ENCODE measurements at regions not wholly inside any gene's neighbourhood (a gene's known extent, or its start where the extent isn't known, plus 50 kb on each side); places are given as distances from the start of the nearest gene placed in this dataset.

DNA sequence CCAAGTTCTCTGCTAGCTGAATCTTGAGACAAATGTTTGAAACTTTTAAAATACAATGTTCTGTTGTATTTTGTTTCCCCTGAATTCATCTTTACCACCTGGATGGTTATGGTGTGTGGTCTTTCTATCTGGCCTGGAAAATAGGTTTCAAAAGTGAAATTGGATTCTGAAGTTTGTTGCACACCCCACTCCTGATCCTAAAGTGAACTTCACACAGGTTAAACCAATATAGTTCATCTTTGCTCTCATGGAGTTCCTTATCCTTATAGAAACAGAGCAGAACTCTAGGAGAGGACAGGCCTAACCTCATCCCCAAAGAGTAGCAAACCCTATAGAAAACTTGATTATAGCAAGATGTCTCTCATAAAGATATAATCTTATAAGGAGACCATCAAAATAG is 179.4 kb upstream of the BCL6 start (continued):
- TF ChIP-seq PRDM10 (tag by site-specific recombination; IDR thresholded peaks at IDR 0.05), result no peak
- no peak for TF ChIP-seq ATF2 (tag by site-specific recombination; IDR thresholded peaks at IDR 0.05; ENCODE audit: low read depth)

DNA sequence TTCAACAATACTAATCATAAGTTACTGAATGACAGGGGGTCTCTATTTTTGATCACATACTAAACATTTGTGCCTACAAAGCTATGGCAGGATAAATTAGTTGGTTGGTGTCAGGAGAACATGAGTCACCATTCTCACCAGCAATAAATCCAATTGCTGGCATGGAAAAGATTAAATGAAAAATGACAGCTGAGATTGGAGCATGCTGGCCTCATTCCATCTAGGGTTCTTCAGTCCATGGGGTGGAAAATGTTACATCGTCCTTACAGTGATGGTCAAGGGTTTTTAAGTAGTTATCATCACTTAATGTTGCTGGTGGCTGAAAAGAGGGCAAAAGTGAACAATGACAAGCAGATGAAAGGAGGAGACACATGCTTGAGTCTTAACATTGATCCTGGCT is 180.1 kb upstream of the BCL6 start:
- ChIA-PET POLR2A (no interaction called here), CTCF (no interaction called here)
- no peaks in the 10 kb centered on the region for H3K4me1 ChIP-seq (ENCODE audit: control insufficient read depth, insufficient read depth, low read length)
- H3K4me3 ChIP-seq (ENCODE audit: low read depth, low read length), result no peak overlapping the region
- TF ChIP-seq OVOL3 (tag by site-specific recombination; IDR thresholded peaks at IDR 0.05) (no peak), ZNF114 (tag by site-specific recombination; IDR thresholded peaks at IDR 0.05) (no peak), ZNF610 (tag by site-specific recombination; IDR thresholded peaks at IDR 0.05; ENCODE audit: borderline replicate concordance) (no peak), ZNF510 (tag by site-specific recombination; IDR thresholded peaks at IDR 0.05; ENCODE audit: insufficient replicate concordance) (no peak), ZNF146 (tag by site-specific recombination; IDR thresholded peaks at IDR 0.05) (no peak)
- TF ChIP-seq, protein P1, sequence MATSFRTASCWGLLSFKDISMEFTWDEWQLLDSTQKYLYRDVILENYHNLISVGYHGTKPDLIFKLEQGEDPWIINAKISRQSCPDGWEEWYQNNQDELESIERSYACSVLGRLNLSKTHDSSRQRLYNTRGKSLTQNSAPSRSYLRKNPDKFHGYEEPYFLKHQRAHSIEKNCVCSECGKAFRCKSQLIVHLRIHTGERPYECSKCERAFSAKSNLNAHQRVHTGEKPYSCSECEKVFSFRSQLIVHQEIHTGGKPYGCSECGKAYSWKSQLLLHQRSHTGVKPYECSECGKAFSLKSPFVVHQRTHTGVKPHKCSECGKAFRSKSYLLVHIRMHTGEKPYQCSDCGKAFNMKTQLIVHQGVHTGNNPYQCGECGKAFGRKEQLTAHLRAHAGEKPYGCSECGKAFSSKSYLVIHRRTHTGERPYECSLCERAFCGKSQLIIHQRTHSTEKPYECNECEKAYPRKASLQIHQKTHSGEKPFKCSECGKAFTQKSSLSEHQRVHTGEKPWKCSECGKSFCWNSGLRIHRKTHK (tag by site-specific recombination; IDR thresholded peaks at IDR 0.05), result no peak
- TF ChIP-seq, protein P2, sequence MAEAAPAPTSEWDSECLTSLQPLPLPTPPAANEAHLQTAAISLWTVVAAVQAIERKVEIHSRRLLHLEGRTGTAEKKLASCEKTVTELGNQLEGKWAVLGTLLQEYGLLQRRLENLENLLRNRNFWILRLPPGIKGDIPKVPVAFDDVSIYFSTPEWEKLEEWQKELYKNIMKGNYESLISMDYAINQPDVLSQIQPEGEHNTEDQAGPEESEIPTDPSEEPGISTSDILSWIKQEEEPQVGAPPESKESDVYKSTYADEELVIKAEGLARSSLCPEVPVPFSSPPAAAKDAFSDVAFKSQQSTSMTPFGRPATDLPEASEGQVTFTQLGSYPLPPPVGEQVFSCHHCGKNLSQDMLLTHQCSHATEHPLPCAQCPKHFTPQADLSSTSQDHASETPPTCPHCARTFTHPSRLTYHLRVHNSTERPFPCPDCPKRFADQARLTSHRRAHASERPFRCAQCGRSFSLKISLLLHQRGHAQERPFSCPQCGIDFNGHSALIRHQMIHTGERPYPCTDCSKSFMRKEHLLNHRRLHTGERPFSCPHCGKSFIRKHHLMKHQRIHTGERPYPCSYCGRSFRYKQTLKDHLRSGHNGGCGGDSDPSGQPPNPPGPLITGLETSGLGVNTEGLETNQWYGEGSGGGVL (tag by site-specific recombination; IDR thresholded peaks at IDR 0.05), result no peak
- no peaks in the 10 kb centered on the region for H3K9me3 ChIP-seq (ENCODE audit: control insufficient read depth, insufficient read depth, low read depth, low read length)
- no peaks in the 10 kb centered on the region for H3K36me3 ChIP-seq (ENCODE audit: control insufficient read depth in 2 of 2, insufficient read depth in 1 of 2, low read length in 2 of 2)
- no peak overlapping the region for H3K27ac ChIP-seq (ENCODE audit: extremely low read depth, low read depth, low read length)

- TF ChIP-seq ZNF174 (tag by site-specific recombination; IDR thresholded peaks at IDR 0.05) (no peak), ZNF157 (tag by site-specific recombination; IDR thresholded peaks at IDR 0.05) (no peak), GLI4 (tag by site-specific recombination; IDR thresholded peaks at IDR 0.05) (no peak), ZNF10 (tag by site-specific recombination; IDR thresholded peaks at IDR 0.05) (no peak), SCRT1 (tag by site-specific recombination; IDR thresholded peaks at IDR 0.05; ENCODE audit: borderline replicate concordance) (no peak), KLF9 (tag by site-specific recombination; IDR thresholded peaks at IDR 0.05; ENCODE audit: low read depth) (no peak), ZSCAN16 (tag by site-specific recombination; IDR thresholded peaks at IDR 0.05) (no peak), GLIS1 (tag by site-specific recombination; IDR thresholded peaks at IDR 0.05) (no peak), ZNF37A (tag by site-specific recombination; IDR thresholded peaks at IDR 0.05) (no peak), MZF1 (tag by site-specific recombination; IDR thresholded peaks at IDR 0.05; ENCODE audit: borderline replicate concordance) (no peak), SP3 (tag by site-specific recombination; IDR thresholded peaks at IDR 0.05) (no peak), PRDM1 (tag by site-specific recombination; IDR thresholded peaks at IDR 0.05) (no peak), ZNF677 (tag by site-specific recombination; IDR thresholded peaks at IDR 0.05) (no peak), KLF10 (tag by site-specific recombination; IDR thresholded peaks at IDR 0.05) (no peak)
- TF ChIP-seq, protein P3, sequence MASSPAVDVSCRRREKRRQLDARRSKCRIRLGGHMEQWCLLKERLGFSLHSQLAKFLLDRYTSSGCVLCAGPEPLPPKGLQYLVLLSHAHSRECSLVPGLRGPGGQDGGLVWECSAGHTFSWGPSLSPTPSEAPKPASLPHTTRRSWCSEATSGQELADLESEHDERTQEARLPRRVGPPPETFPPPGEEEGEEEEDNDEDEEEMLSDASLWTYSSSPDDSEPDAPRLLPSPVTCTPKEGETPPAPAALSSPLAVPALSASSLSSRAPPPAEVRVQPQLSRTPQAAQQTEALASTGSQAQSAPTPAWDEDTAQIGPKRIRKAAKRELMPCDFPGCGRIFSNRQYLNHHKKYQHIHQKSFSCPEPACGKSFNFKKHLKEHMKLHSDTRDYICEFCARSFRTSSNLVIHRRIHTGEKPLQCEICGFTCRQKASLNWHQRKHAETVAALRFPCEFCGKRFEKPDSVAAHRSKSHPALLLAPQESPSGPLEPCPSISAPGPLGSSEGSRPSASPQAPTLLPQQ (tag by site-specific recombination; IDR thresholded peaks at IDR 0.05), result no peak
- Histone ChIP-seq H3K36me3 (ENCODE audit: control insufficient read depth in 2 of 2, insufficient read depth in 1 of 2, low read length in 2 of 2) (no peaks in the 10 kb centered on the region), H3K9me3 (ENCODE audit: control insufficient read depth, insufficient read depth, low read depth, low read length) (no peaks in the 10 kb centered on the region), H3K4me3 (ENCODE audit: low read depth, low read length) (no peak overlapping the region), H3K4me1 (ENCODE audit: control insufficient read depth, insufficient read depth, low read length) (no peaks in the 10 kb centered on the region), H3K27ac (ENCODE audit: extremely low read depth, low read depth, low read length) (no peak overlapping the region)
- POLR2A ChIA-PET, result interaction anchor here (0.6 kb wide), 1 partner anchor 424 kb away, joined by 3 read pairs; no protein-coding TSS in a partner anchor
- CTCF ChIA-PET, result no interaction called here
Observed at GRCh38 chr3:187926620-187927019, 181.4 kb upstream of the BCL6 start.

Measured in HEK293 (cell line).